ENCODE measurements at regions not wholly inside any gene's neighbourhood (a gene's known extent, or its start where the extent isn't known, plus 50 kb on each side); places are given as distances from the start of the nearest gene placed in this dataset.
"Not testable (repeated sequence)": the region's sequence is repeated elsewhere in the genome, so short reads cannot be mapped to it uniquely, and the experiment has no call there.

- no peak for DNase-seq
- TF ChIP-seq POLR2A (IDR thresholded peaks at IDR 0.05; ENCODE audit: low read length) (no peak), GATA1 (IDR thresholded peaks at IDR 0.05; ENCODE audit: low read depth, low read length) (no peak)
Measured at GRCh38 chr15:37397266-37398022, 297.1 kb upstream of the MEIS2 start.

GRCh38 chr15:37416103-37416502, 315.8 kb upstream of the MEIS2 start:
- TF ChIP-seq GATA1 (IDR thresholded peaks at IDR 0.05; ENCODE audit: low read depth, low read length) (no peak), POLR2A (IDR thresholded peaks at IDR 0.05; ENCODE audit: low read length) (no peak)
- DNase-seq = no peak

GRCh38 chr15:37425541-37425940, 325.2 kb upstream of the MEIS2 start:
- TF ChIP-seq POLR2A (IDR thresholded peaks at IDR 0.05; ENCODE audit: low read length) (no peak), GATA1 (IDR thresholded peaks at IDR 0.05; ENCODE audit: low read depth, low read length) (no peak)
- DNase-seq = no peak

GRCh38 chr15:37427393-37427792, 327.0 kb upstream of the MEIS2 start:
- not testable (repeated sequence) for DNase-seq

- DNase-seq = no peak
- TF ChIP-seq GATA1 (IDR thresholded peaks at IDR 0.05; ENCODE audit: low read depth, low read length) = no peak
- no peak for TF ChIP-seq POLR2A (IDR thresholded peaks at IDR 0.05; ENCODE audit: low read length)
Measured at GRCh38 chr15:37446921-37447320, 346.6 kb upstream of the MEIS2 start.

GRCh38 chr15:37452498-37452897, 352.1 kb upstream of the MEIS2 start:
- DNase-seq = no peak
- no peak for TF ChIP-seq POLR2A (IDR thresholded peaks at IDR 0.05; ENCODE audit: low read length)
- TF ChIP-seq GATA1 (IDR thresholded peaks at IDR 0.05; ENCODE audit: low read depth, low read length) = no peak

- no peak for DNase-seq
- TF ChIP-seq POLR2A (IDR thresholded peaks at IDR 0.05; ENCODE audit: low read length) (no peak), GATA1 (IDR thresholded peaks at IDR 0.05; ENCODE audit: low read depth, low read length) (no peak)
Measured at GRCh38 chr15:37480482-37480881, 380.1 kb upstream of the MEIS2 start.

- TF ChIP-seq POLR2A (IDR thresholded peaks at IDR 0.05; ENCODE audit: low read length) (no peak), GATA1 (IDR thresholded peaks at IDR 0.05; ENCODE audit: low read depth, low read length) (no peak)
- no peak for DNase-seq
Measured at GRCh38 chr15:37481126-37481525, 380.8 kb upstream of the MEIS2 start.

- TF ChIP-seq GATA1 (IDR thresholded peaks at IDR 0.05; ENCODE audit: low read depth, low read length) = no peak
- no peak for TF ChIP-seq POLR2A (IDR thresholded peaks at IDR 0.05; ENCODE audit: low read length)
- DNase-seq = no peak
Measured at GRCh38 chr15:37483779-37484178, 383.4 kb upstream of the MEIS2 start.

- DNase-seq = no peak
- no peak for TF ChIP-seq GATA1 (IDR thresholded peaks at IDR 0.05; ENCODE audit: low read depth, low read length)
- TF ChIP-seq POLR2A (IDR thresholded peaks at IDR 0.05; ENCODE audit: low read length) = no peak
Measured at GRCh38 chr15:37485056-37485455, 384.7 kb upstream of the MEIS2 start.

- TF ChIP-seq POLR2A (IDR thresholded peaks at IDR 0.05; ENCODE audit: low read length) (no peak), GATA1 (IDR thresholded peaks at IDR 0.05; ENCODE audit: low read depth, low read length) (no peak)
- no peak for DNase-seq
Measured at GRCh38 chr15:37490707-37491106, 390.4 kb upstream of the MEIS2 start.

- TF ChIP-seq POLR2A (IDR thresholded peaks at IDR 0.05; ENCODE audit: low read length) (no peak), GATA1 (IDR thresholded peaks at IDR 0.05; ENCODE audit: low read depth, low read length) (no peak)
- DNase-seq = no peak
Measured at GRCh38 chr15:37516621-37517020, 416.3 kb upstream of the MEIS2 start.

GRCh38 chr15:37517191-37517895, 417.0 kb upstream of the MEIS2 start:
- TF ChIP-seq GATA1 (IDR thresholded peaks at IDR 0.05; ENCODE audit: low read depth, low read length) (no peak), POLR2A (IDR thresholded peaks at IDR 0.05; ENCODE audit: low read length) (no peak)
- no peak for DNase-seq

GRCh38 chr15:37518436-37518835, 416.0 kb upstream of the TMCO5A start:
- TF ChIP-seq POLR2A (IDR thresholded peaks at IDR 0.05; ENCODE audit: low read length) (no peak), GATA1 (IDR thresholded peaks at IDR 0.05; ENCODE audit: low read depth, low read length) (no peak)
- no peak for DNase-seq

GRCh38 chr15:37520026-37520425, 414.4 kb upstream of the TMCO5A start:
- DNase-seq = no peak
- no peak for TF ChIP-seq GATA1 (IDR thresholded peaks at IDR 0.05; ENCODE audit: low read depth, low read length)
- no peak for TF ChIP-seq POLR2A (IDR thresholded peaks at IDR 0.05; ENCODE audit: low read length)
